ENCODE measurements at regions not wholly inside any gene's neighbourhood (a gene's known extent, or its start where the extent isn't known, plus 50 kb on each side); places are given as distances from the start of the nearest gene placed in this dataset.

GRCh38 chr2:42931146-42931817 is 138.9 kb upstream of the HAAO start:
- DNase-seq (ENCODE audit: low read depth): no peak

GRCh38 chr2:42930025-42930581 is 137.7 kb upstream of the HAAO start:
- DNase-seq (ENCODE audit: low read depth): no peak

- no peak for DNase-seq (ENCODE audit: low read depth)
Observed at GRCh38 chr2:42929546-42930024, 137.2 kb upstream of the HAAO start.

GRCh38 chr2:42928692-42929545 is 136.5 kb upstream of the HAAO start:
- DNase-seq (ENCODE audit: low read depth): peak; percentile 71

- DNase-seq (ENCODE audit: low read depth): no peak
Observed at GRCh38 chr2:42928161-42928691, 135.8 kb upstream of the HAAO start.

GRCh38 chr2:42927334-42928160 is 135.2 kb upstream of the HAAO start:
- peak; percentile 64 for DNase-seq (ENCODE audit: low read depth)

- no peak for DNase-seq (ENCODE audit: low read depth)
Observed at GRCh38 chr2:42926434-42927333, 134.3 kb upstream of the HAAO start.

- DNase-seq (ENCODE audit: low read depth): no peak
Observed at GRCh38 chr2:42925742-42926433, 133.5 kb upstream of the HAAO start.

GRCh38 chr2:42924418-42924886 is 132.1 kb upstream of the HAAO start:
- no peak for DNase-seq (ENCODE audit: low read depth)

GRCh38 chr2:42923580-42924417 is 131.4 kb upstream of the HAAO start:
- DNase-seq (ENCODE audit: low read depth): no peak

GRCh38 chr2:42922790-42923579 is 130.6 kb upstream of the HAAO start:
- no peak for DNase-seq (ENCODE audit: low read depth)

- DNase-seq (ENCODE audit: low read depth): no peak
Observed at GRCh38 chr2:42922293-42922692, 129.9 kb upstream of the HAAO start.

- DNase-seq (ENCODE audit: low read depth): no peak
Observed at GRCh38 chr2:42921721-42922120, 129.3 kb upstream of the HAAO start.

- no peak for DNase-seq (ENCODE audit: low read depth)
Observed at GRCh38 chr2:42921147-42921520, 128.8 kb upstream of the HAAO start.

GRCh38 chr2:42920446-42921146 is 128.2 kb upstream of the HAAO start:
- DNase-seq (ENCODE audit: low read depth): no peak

- no peak for DNase-seq (ENCODE audit: low read depth)
Observed at GRCh38 chr2:42918671-42919318, 126.4 kb upstream of the HAAO start.

- no peak for DNase-seq (ENCODE audit: low read depth)
Observed at GRCh38 chr2:42918041-42918440, 125.7 kb upstream of the HAAO start.

Measured in CMK (cell line).